ENCODE measurements at regions not wholly inside any gene's neighbourhood (a gene's known extent, or its start where the extent isn't known, plus 50 kb on each side); places are given as distances from the start of the nearest gene placed in this dataset.
A peak's percentile ranks its signal among the peaks of the same experiment; 100 is the strongest.
"Not testable (repeated sequence)": the region's sequence is repeated elsewhere in the genome, so short reads cannot be mapped to it uniquely, and the experiment has no call there.

DNA sequence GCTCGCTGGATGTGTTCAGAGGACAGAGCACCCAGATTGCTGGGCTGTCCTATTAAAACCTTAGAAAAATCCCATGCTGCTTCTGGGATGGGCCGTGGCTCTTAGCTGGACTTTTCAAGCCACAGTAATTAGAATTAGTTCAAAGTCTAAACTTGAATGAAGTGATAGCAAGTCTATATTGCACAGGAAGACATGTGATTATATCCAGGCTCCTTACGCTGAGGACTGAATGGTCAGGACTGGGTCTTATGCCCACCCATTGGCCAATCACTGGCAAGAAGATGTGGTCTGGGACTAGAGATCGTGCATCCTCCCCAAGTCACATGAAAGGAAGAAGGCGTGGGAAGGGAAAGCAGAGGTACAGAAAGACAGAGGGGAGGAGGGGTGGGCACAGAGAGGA is 227.6 kb downstream of the FAM43A start:
- H3K4me1 Mint-ChIP-seq (ENCODE audit: unreplicated experiment) = peaks cover 4% of the 10 kb centered on the region
- peak overlapping the region; percentile 30 for H3K27ac Mint-ChIP-seq
- DNase-seq (ENCODE audit: extremely low spot score, unreplicated experiment) = no peak
- no peaks in the 10 kb centered on the region for H3K36me3 Mint-ChIP-seq
- TF ChIP-seq, protein P1, sequence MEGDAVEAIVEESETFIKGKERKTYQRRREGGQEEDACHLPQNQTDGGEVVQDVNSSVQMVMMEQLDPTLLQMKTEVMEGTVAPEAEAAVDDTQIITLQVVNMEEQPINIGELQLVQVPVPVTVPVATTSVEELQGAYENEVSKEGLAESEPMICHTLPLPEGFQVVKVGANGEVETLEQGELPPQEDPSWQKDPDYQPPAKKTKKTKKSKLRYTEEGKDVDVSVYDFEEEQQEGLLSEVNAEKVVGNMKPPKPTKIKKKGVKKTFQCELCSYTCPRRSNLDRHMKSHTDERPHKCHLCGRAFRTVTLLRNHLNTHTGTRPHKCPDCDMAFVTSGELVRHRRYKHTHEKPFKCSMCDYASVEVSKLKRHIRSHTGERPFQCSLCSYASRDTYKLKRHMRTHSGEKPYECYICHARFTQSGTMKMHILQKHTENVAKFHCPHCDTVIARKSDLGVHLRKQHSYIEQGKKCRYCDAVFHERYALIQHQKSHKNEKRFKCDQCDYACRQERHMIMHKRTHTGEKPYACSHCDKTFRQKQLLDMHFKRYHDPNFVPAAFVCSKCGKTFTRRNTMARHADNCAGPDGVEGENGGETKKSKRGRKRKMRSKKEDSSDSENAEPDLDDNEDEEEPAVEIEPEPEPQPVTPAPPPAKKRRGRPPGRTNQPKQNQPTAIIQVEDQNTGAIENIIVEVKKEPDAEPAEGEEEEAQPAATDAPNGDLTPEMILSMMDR (conservative IDR thresholded peaks at IDR 0.05) = no peak
- no peak overlapping the region for H3K4me3 Mint-ChIP-seq
- H3K27me3 Mint-ChIP-seq = peaks cover 9% of the 10 kb centered on the region
- H3K9me3 Mint-ChIP-seq = no peaks in the 10 kb centered on the region

DNA sequence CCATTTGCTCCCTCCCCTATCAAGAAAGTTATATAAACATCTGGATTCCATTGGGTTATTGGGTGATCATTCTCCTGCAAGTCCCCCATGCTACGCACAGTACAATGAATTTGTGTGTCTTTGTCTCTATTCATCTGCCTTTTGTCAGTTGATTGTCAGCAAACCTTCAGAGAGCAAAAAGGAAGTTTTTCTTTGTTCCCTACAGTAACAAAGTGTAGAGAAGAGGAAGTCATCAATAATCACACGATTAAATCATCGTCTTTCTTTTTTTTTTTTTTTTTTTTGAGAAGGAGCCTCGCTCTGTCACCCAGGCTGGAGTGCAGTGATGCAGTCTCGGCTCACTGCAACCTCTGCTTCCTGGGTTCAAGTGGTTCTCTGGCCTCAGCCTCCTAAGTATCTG is 239.2 kb downstream of the FAM43A start:
- not testable (repeated sequence) for H3K27ac Mint-ChIP-seq; H3K36me3 Mint-ChIP-seq; H3K27me3 Mint-ChIP-seq; H3K9me3 Mint-ChIP-seq; DNase-seq (ENCODE audit: extremely low spot score, unreplicated experiment); H3K4me3 Mint-ChIP-seq
- H3K4me1 Mint-ChIP-seq (ENCODE audit: unreplicated experiment) = peaks cover 28% of the 10 kb centered on the region

DNA sequence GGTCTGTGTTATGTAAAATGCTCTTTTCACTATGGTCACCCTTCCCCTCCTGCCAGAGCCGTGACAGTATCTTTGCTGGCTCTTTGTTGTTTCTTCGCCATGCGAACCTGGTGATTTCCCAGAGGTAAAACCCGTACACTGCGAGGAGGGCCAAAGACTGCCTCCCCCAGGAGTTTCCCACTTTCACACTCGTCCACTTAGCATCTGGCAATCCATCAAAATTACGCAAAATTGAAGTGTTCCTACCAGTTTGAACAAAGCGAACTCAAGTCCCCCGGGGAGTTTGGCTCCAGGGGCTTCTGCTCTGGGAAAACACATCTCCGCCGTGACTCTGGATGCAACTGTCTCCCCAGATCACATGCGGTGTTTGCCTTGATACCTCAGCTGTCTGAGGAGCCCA is 239.9 kb downstream of the FAM43A start:
- Mint-ChIP-seq H3K9me3 (peaks cover 5% of the 10 kb centered on the region), H3K4me3 (no peak overlapping the region), H3K27me3 (no peaks in the 10 kb centered on the region), H3K36me3 (no peaks in the 10 kb centered on the region), H3K27ac (no peak overlapping the region), H3K4me1 (ENCODE audit: unreplicated experiment) (peaks cover 35% of the 10 kb centered on the region)
- DNase-seq (ENCODE audit: extremely low spot score, unreplicated experiment) = no peak
- TF ChIP-seq, protein P1 (conservative IDR thresholded peaks at IDR 0.05) = no peak

DNA sequence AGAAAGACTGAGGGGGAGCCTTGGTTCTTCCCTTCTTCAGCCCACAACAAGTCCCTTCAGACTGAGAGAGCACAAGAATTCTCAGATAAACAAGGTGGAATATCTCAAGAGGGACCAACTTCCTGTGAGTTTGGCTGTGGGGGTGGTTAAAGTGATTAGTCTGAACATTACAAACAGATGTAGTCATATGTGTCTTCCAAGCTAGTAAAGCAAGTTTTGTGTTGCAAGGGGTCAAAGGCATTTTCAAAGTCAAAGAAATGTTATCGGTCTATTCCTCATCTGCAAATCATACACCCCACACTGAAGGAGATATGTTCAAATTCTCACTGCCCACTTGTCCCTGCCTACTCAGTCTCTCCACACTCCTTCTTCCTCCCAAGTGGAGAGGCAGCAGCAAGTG is 242.5 kb downstream of the FAM43A start:
- peak overlapping the region; percentile 37 for H3K4me3 Mint-ChIP-seq
- peaks cover 5% of the 10 kb centered on the region for H3K9me3 Mint-ChIP-seq
- DNase-seq (ENCODE audit: extremely low spot score, unreplicated experiment) = no peak
- TF ChIP-seq, protein P1 (conservative IDR thresholded peaks at IDR 0.05) = no peak
- H3K4me1 Mint-ChIP-seq (ENCODE audit: unreplicated experiment) = peaks cover 39% of the 10 kb centered on the region
- no peaks in the 10 kb centered on the region for H3K27me3 Mint-ChIP-seq
- peaks cover 4% of the 10 kb centered on the region for H3K36me3 Mint-ChIP-seq
- peak overlapping the region; percentile 50 for H3K27ac Mint-ChIP-seq

DNA sequence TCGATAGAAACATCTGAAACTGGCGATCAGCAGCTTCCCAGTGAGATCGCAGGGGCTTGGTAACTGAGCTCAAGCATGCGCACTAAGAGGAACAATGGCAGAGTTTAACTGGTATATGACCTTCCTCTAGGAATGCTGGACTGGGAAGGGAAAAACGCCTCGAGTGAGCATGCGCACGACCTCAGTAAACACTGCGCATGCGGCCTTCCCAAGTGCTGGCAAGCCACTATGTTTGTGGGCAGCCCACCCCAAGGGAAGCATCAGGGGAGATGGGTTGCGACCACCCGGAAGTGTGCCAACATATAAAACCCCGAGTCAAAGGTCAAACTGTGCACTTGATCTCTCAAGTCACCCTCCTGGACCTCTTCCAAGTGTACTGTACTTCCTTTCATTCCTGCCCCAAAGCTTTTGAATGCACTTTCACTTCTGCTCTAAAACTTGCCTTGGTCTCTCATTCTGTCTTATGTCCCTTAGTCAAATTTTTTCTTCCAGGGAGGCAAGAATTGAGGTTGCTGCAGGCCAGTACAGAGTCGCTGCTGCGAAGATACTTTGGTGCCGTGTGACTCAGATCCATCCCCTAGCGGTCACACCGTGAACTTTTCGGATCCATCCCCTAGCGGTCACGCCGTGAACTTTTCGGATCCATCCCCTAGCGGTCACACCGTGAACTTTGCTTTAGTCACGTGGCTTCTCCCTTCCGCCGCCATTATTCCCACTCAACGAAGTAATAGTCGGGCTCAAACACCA is 243.3 kb downstream of the FAM43A start:
- Mint-ChIP-seq H3K27me3 (no peaks in the 10 kb centered on the region), H3K9me3 (peaks cover 9% of the 10 kb centered on the region), H3K27ac (no peak overlapping the region), H3K4me3 (no peak overlapping the region), H3K36me3 (peaks cover 4% of the 10 kb centered on the region), H3K4me1 (ENCODE audit: unreplicated experiment) (peaks cover 39% of the 10 kb centered on the region)
- TF ChIP-seq, protein P1 (conservative IDR thresholded peaks at IDR 0.05) = peak; percentile 74
- no peak for DNase-seq (ENCODE audit: extremely low spot score, unreplicated experiment)

DNA sequence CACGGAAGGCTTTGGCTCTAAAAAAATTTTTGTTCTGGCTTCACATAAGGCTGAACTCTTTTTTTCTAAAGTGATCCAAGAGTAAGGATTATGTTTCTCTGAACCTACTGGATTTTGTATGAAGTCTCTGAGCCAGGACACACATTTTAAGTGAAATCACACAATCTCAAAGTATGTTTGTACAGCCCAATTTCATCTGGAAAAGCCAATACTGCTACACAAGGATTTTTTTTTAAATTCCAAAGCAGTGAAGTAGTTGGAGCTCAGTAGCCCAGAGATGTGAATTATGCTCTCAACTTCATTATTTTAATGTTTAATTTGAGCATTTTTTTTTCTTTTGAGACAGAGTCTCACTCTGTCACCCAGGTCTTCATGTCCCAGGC is 243.9 kb downstream of the FAM43A start:
- H3K27ac Mint-ChIP-seq = no peak overlapping the region
- H3K9me3 Mint-ChIP-seq = peaks cover 9% of the 10 kb centered on the region
- no peak overlapping the region for H3K4me3 Mint-ChIP-seq
- TF ChIP-seq, protein P1 (conservative IDR thresholded peaks at IDR 0.05) = peak; percentile 33
- no peaks in the 10 kb centered on the region for H3K27me3 Mint-ChIP-seq
- no peak for DNase-seq (ENCODE audit: extremely low spot score, unreplicated experiment)
- peaks cover 4% of the 10 kb centered on the region for H3K36me3 Mint-ChIP-seq
- peaks cover 39% of the 10 kb centered on the region for H3K4me1 Mint-ChIP-seq (ENCODE audit: unreplicated experiment)
